Hepatocyte (in vitro differentiated cells): ENCODE measurements at regions not wholly inside any gene's neighbourhood (a gene's known extent, or its start where the extent isn't known, plus 50 kb on each side); places are given as distances from the start of the nearest gene placed in this dataset.

Experiments
- EZH2 ChIP-seq: fragments of 200-600 bp; sonication (generic); IDR thresholded peaks from 2 replicates; pipeline ENCODE4 v1.6.1; 2016; ENCODE audit warnings: antibody characterized with exemption, mild to moderate bottlenecking, borderline replicate concordance
- TF ChIP-seq, protein P1 (sequence below): fragments of 200-600 bp; sonication (generic); IDR thresholded peaks from 2 replicates; pipeline ENCODE4 v1.5.1; 2016; ENCODE audit warnings: antibody characterized with exemption, mild to moderate bottlenecking; ENCODE audit not compliant: poor library complexity

DNA sequence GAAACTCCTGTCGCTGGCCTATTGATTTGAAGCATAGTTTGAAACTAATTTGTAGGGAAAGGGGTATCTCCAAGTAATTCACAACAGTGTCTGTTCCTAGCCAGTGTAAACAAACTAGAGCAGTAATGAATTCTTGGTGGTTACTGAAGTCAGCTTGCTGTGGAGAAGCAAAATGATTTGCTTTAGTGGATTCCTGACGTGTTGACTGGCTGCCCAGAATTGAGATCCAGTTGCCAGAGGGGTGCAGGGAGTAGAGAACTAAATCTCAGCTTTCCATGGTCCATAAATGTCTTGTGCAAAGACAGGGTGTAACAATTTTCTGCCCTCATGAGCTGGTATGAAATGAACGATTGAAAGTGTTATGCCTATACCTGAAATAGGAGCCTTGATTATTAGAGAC lies 382.5 kb upstream of the KIRREL3 start:
- TF ChIP-seq, protein P1, sequence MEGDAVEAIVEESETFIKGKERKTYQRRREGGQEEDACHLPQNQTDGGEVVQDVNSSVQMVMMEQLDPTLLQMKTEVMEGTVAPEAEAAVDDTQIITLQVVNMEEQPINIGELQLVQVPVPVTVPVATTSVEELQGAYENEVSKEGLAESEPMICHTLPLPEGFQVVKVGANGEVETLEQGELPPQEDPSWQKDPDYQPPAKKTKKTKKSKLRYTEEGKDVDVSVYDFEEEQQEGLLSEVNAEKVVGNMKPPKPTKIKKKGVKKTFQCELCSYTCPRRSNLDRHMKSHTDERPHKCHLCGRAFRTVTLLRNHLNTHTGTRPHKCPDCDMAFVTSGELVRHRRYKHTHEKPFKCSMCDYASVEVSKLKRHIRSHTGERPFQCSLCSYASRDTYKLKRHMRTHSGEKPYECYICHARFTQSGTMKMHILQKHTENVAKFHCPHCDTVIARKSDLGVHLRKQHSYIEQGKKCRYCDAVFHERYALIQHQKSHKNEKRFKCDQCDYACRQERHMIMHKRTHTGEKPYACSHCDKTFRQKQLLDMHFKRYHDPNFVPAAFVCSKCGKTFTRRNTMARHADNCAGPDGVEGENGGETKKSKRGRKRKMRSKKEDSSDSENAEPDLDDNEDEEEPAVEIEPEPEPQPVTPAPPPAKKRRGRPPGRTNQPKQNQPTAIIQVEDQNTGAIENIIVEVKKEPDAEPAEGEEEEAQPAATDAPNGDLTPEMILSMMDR: no peak
- TF ChIP-seq EZH2: no peak
